ENCODE measurements at regions not wholly inside any gene's neighbourhood (a gene's known extent, or its start where the extent isn't known, plus 50 kb on each side); places are given as distances from the start of the nearest gene placed in this dataset.

- Histone ChIP-seq H3K9me3 (ENCODE audit: control insufficient read depth, insufficient read depth, low read length) (no peaks in the 10 kb centered on the region), H3K36me3 (ENCODE audit: control insufficient read depth, insufficient read depth, low read length) (no peaks in the 10 kb centered on the region), H3K4me3 (ENCODE audit: low read length) (no peak overlapping the region), H3K27ac (ENCODE audit: low read length) (no peak overlapping the region), H3K27me3 (ENCODE audit: control insufficient read depth, insufficient read depth, low read length) (no peaks in the 10 kb centered on the region), H3K4me1 (ENCODE audit: control insufficient read depth, insufficient read depth, low read length) (peaks cover 3% of the 10 kb centered on the region)
- no CpG with 5 or more reads among the region's 11 CpGs for WGBS (ENCODE audit: insufficient coverage, insufficient read length)
- DNase-seq (ENCODE audit: low read depth, low spot score): no peak
Observed at GRCh38 chr13:99617474-99618255, 116.4 kb downstream of the TM9SF2 start.

- H3K4me1 ChIP-seq (ENCODE audit: control insufficient read depth, insufficient read depth, low read length): peaks cover 3% of the 10 kb centered on the region
- H3K27ac ChIP-seq (ENCODE audit: low read length): no peak overlapping the region
- H3K4me3 ChIP-seq (ENCODE audit: low read length): no peak overlapping the region
- H3K36me3 ChIP-seq (ENCODE audit: control insufficient read depth, insufficient read depth, low read length): no peaks in the 10 kb centered on the region
- no peak for DNase-seq (ENCODE audit: low read depth, low spot score)
- no peaks in the 10 kb centered on the region for H3K9me3 ChIP-seq (ENCODE audit: control insufficient read depth, insufficient read depth, low read length)
- WGBS (ENCODE audit: insufficient coverage, insufficient read length): no CpG with 5 or more reads among the region's 9 CpGs
- peaks cover 1% of the 10 kb centered on the region; the same call in 1 of the 2 replicates for H3K27me3 ChIP-seq (ENCODE audit: control insufficient read depth, insufficient read depth, low read length)
Observed at GRCh38 chr13:99614465-99614885, 113.2 kb downstream of the TM9SF2 start.
